ENCODE measurements at regions not wholly inside any gene's neighbourhood (a gene's known extent, or its start where the extent isn't known, plus 50 kb on each side); places are given as distances from the start of the nearest gene placed in this dataset.
A peak's percentile ranks its signal among the peaks of the same experiment; 100 is the strongest.
"Not testable (repeated sequence)": the region's sequence is repeated elsewhere in the genome, so short reads cannot be mapped to it uniquely, and the experiment has no call there.

DNA sequence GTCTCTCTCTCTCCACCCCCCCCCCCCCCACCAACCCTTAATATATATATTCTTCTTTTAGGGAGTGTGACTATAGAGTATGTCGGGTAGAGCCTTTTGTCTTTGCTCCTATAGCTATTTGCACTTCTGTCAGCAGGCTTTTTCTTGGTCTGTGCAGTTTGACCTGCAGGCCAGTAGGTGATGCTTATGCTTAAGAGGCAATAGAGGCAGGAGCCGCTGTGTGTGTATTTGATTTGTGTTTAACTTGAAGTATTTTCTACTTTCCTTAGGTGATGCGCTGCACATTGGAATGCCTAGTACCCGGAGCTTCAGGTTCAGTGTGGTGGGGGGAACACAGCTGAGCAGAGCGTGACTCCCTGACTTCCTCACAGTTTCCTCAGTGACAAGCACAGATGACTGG is 416.5 kb upstream of the PABPC5 start:
- H3K27me3 Mint-ChIP-seq (ENCODE audit: low read depth); H3K27me3 ChIP-seq (ENCODE audit: insufficient read depth, low read length); H2BK120ac ChIP-seq (ENCODE audit: low read depth, low read length, poor library complexity, severe bottlenecking); H3K4me3 Mint-ChIP-seq; H2AFZ ChIP-seq (ENCODE audit: low read length); H4K5ac ChIP-seq (ENCODE audit: insufficient read length, low read depth, low read length); H3K9me3 ChIP-seq (ENCODE audit: control insufficient read depth, low read depth, low read length); H3K36me3 Mint-ChIP-seq (ENCODE audit: insufficient read depth in 1 of 3, low read depth in 3 of 3); H3K79me2 ChIP-seq (ENCODE audit: insufficient read depth, low read length); H3K23ac ChIP-seq (ENCODE audit: insufficient read length, low read depth, low read length); H3K9me3 Mint-ChIP-seq; H3K4me2 ChIP-seq (ENCODE audit: insufficient read depth, insufficient read length, low read length); H2BK5ac ChIP-seq (ENCODE audit: insufficient read length, low read length); H3K18ac ChIP-seq (ENCODE audit: insufficient read length, low read depth, low read length); H4K20me1 ChIP-seq (ENCODE audit: control insufficient read depth, insufficient read depth, insufficient read length); H3K27ac ChIP-seq (ENCODE audit: insufficient read length, low read depth, low read length); H2BK20ac ChIP-seq (ENCODE audit: low read depth, low read length, poor library complexity, severe bottlenecking); H2BK15ac ChIP-seq (ENCODE audit: low read depth, low read length); H3K56ac ChIP-seq (ENCODE audit: insufficient read length, low read depth, low read length); H3K23me2 ChIP-seq (ENCODE audit: insufficient read length, low read depth, low read length, poor library complexity, severe bottlenecking); H4K91ac ChIP-seq (ENCODE audit: insufficient read length, low read depth, low read length); H3T11ph ChIP-seq (ENCODE audit: low read length); H2BK12ac ChIP-seq (ENCODE audit: insufficient read length, low read depth, low read length); H3K4ac ChIP-seq (ENCODE audit: low read depth, low read length); H4K8ac ChIP-seq (replicated peaks; ENCODE audit: insufficient read length, low read depth, low read length); H3K27ac Mint-ChIP-seq; H3K4me1 ChIP-seq (ENCODE audit: insufficient read depth, low read length); H3K14ac ChIP-seq (ENCODE audit: insufficient read depth, low read length); DNase-seq; H3K9ac ChIP-seq (ENCODE audit: extremely low read depth, insufficient read length, low read length); H2AK5ac ChIP-seq (ENCODE audit: insufficient read length, low read length); H3K79me1 ChIP-seq (ENCODE audit: insufficient read depth, low read depth, low read length, poor library complexity, severe bottlenecking): not testable (repeated sequence)
- TF ChIP-seq CTCF (conservative IDR thresholded peaks at IDR 0.05), result peak; percentile 58; the same call in 2 of the 3 replicates
- WGBS (ENCODE audit: extremely low coverage, insufficient read length, low lambda C conversion rate), result no CpG with 5 or more reads among the region's 5 CpGs
- peaks cover 7 to 10% of the 10 kb centered on the region in 2 experiments; a peak in 3 of 4 replicates for H3K4me1 Mint-ChIP-seq

Measured in H9 (cell line).